ENCODE measurements at regions not wholly inside any gene's neighbourhood (a gene's known extent, or its start where the extent isn't known, plus 50 kb on each side); places are given as distances from the start of the nearest gene placed in this dataset.

- DNase-seq (ENCODE audit: low spot score), result no peak
These were observed 878.2 kb downstream of the MAT2B start for GRCh38 chr5:164383662-164384061.

GRCh38 chr5:164392531-164392930, 887.1 kb downstream of the MAT2B start:
- DNase-seq (ENCODE audit: low spot score), result no peak

- DNase-seq (ENCODE audit: low spot score), result no peak
These were observed 889.3 kb downstream of the MAT2B start for GRCh38 chr5:164394686-164395194.

GRCh38 chr5:164412531-164412930, 907.1 kb downstream of the MAT2B start:
- no peak for DNase-seq (ENCODE audit: low spot score)

- DNase-seq (ENCODE audit: low spot score), result no peak
These were observed 914.7 kb downstream of the MAT2B start for GRCh38 chr5:164420161-164420560.

GRCh38 chr5:164422400-164422799, 917.0 kb downstream of the MAT2B start:
- DNase-seq (ENCODE audit: low spot score), result no peak

- no peak for DNase-seq (ENCODE audit: low spot score)
These were observed 926.4 kb downstream of the MAT2B start for GRCh38 chr5:164431634-164432304.

- DNase-seq (ENCODE audit: low spot score), result peak; percentile 2
These were observed 927.9 kb downstream of the MAT2B start for GRCh38 chr5:164433106-164433870.

- no peak for DNase-seq (ENCODE audit: low spot score)
These were observed 930.2 kb downstream of the MAT2B start for GRCh38 chr5:164435576-164435975.

GRCh38 chr5:164439799-164440198, 934.4 kb downstream of the MAT2B start:
- no peak for DNase-seq (ENCODE audit: low spot score)

GRCh38 chr5:164449460-164449859, 944.0 kb downstream of the MAT2B start:
- no peak for DNase-seq (ENCODE audit: low spot score)

GRCh38 chr5:164466033-164466432, 960.6 kb downstream of the MAT2B start:
- DNase-seq (ENCODE audit: low spot score), result no peak

GRCh38 chr5:164470312-164470711, 964.9 kb downstream of the MAT2B start:
- DNase-seq (ENCODE audit: low spot score), result no peak

GRCh38 chr5:164472165-164472564, 966.7 kb downstream of the MAT2B start:
- DNase-seq (ENCODE audit: low spot score), result no peak

- peak; percentile 2 for DNase-seq (ENCODE audit: low spot score)
These were observed 970.0 kb downstream of the MAT2B start for GRCh38 chr5:164475339-164475977.

GRCh38 chr5:164481270-164481669, 975.9 kb downstream of the MAT2B start:
- DNase-seq (ENCODE audit: low spot score), result no peak

- DNase-seq (ENCODE audit: low spot score), result no peak
These were observed 976.9 kb downstream of the MAT2B start for GRCh38 chr5:164482351-164482750.

GRCh38 chr5:164484948-164485347, 979.5 kb downstream of the MAT2B start:
- DNase-seq (ENCODE audit: low spot score), result no peak

- no peak for DNase-seq (ENCODE audit: low spot score)
These were observed 982.5 kb downstream of the MAT2B start for GRCh38 chr5:164487939-164488338.

GRCh38 chr5:164497311-164498064, 992.1 kb downstream of the MAT2B start:
- no peak for DNase-seq (ENCODE audit: low spot score)

GRCh38 chr5:164498438-164498837, 993.0 kb downstream of the MAT2B start:
- DNase-seq (ENCODE audit: low spot score), result no peak

- DNase-seq (ENCODE audit: low spot score), result no peak
These were observed 995.4 kb downstream of the MAT2B start for GRCh38 chr5:164500856-164501255.

Data from hepatic stellate cell (primary cell).